Umbilical cord (tissue), 1 donor: ENCODE measurements at regions not wholly inside any gene's neighbourhood (a gene's known extent, or its start where the extent isn't known, plus 50 kb on each side); places are given as distances from the start of the nearest gene placed in this dataset.
A peak's percentile ranks its signal among the peaks of the same experiment; 100 is the strongest.

ENCODE experiments used
- DNase-seq: peaks from one replicate; pipeline ENCODE4 v3.0.0-alpha.2; 2015; ENCODE audit warnings: low spot score

DNA sequence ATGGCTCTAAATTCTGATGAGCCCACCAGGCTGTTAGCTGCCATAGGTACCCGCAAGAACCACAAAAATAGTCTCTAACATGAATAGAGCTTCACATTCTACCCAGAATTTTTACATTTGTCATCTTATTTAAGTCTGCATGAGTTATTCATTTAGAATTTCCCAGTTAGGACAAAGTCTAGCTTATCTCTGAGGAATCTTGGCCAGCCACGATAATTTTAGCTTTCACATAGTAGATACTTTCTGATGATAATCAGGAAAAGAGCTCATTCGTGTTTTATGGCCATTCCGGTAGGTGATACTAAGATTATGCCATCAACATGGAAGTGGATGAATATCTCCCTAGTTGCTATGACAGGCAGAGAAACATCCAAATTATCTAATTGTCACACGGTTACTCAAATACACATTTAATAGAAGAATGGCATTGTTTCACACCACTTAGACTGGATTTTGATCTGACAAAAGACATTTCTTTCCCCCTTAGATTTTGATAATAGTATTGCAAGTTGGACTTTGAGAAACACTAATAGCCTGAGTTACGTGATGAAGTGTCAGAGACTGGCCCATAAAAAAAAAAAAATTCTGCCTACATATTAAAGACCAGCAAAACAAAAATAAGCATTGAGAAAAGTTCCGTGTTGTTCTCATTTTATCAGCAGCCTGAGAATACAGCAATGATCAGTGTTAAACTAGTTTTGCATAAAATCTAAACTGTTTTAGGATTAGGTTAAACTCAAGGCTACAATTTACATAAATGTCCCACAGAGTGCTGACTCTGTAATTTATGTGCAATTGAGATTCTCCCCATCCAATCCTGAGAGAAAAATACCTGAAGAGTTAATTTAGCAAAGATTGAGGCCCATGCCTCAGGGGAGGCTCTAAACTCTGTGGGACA lies 397.5 kb upstream of the ARID1B start:
- peak; percentile 35 for DNase-seq

DNA sequence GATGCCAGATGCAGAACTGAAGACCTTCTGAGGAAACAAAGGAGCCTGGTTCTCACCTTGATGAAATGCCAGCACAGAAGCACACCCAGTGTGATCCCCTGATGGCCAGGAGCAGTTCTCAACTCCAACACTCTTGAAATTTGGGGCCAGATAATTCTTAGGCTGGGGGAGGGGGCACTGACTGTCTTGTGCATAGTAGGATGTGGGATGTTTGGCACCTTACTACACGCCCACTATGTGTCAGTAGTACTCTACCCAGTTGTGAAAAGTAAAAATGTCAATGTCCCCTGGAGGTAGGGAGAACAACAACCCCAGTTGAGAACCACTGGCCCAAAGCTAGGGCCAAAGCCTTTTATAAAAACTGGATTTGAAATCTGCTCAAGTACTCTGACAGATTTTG lies 398.3 kb upstream of the ARID1B start:
- no peak for DNase-seq

DNA sequence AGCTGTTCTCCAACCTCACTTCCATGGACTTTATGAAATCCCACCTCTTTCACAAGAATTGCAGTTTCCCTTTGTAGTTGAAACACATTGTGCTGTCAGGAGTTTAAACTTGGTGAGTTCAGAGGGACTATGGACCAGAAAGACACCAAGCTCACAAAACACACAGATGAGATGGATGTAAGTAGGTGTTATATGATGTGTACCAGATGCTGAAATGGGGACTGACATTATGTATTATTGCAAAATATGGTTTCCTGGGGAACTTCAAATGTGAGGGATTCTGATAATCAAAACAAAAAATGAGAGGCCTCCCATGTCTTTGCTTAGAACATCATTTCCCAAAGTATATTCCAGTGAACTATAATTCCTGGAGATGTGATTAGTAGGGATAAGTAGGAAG lies 401.1 kb upstream of the ARID1B start:
- DNase-seq = peak; percentile 88

DNA sequence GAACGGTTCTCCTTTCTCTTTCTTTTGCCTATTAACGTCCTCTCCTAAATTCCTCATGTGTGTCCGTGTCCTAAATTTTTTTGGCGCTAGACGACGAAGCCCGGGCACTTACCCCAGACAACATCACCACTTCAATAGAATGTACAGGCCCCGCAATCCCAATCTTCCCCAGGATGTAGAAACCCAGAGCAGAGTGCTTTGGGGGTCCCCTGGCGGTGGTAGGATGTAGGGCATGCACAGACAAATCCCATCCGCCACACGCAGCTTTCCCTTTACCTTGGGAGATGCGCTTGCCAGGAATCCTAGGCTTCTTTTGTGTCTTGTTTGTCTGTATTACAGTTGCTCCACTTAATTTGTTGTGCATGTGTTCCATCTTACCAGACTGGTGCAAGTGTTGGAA lies 417.3 kb upstream of the ARID1B start:
- DNase-seq = no peak

DNA sequence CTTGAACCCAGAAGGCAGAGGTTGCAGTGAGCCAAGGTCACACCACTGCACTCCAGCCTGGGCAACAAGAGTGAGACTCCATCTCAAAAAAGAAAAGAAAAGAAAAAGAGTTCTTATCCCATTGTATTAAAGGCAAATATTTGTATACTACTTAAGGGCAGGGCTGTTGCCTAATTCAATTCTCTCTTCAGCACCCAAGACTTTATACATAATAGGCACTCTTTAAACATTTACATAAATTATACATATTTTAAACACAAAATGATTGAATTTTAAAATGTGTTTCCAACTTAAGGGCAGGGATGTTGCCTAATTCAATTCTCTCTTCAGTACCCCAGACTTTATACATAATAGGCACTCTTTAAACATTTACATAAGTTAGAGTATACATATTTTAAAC lies 424.3 kb upstream of the ARID1B start:
- DNase-seq = no peak

DNA sequence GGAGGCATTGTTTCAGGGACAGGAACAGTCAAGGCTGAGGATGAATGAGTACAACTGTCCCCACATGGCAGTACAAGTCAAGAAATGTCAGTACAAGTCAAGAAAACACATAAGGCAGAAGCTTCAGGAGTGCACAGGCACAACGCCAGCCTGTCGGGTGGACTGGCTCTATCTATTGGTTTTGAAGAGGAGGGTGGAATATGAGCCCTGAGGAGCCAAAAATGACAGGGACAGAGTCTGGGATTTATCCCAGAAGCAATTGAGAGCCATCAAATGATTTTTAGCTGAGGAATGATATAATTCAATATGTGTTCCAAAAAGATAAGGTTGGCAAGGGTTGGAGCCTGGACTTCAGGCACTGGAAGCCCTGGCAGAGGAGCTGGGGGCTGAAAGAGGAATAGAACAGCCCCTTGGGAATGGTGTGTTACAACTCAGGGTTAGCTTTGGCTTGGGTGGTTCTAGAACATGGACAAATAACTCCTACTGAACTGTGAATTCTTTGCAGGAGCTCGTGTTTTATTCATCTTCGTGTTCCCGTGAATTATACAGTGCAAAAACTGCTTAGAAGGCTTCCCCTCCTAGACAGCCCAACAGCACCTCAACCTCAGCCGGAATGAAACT lies 425.7 kb upstream of the ARID1B start:
- DNase-seq = no peak

DNA sequence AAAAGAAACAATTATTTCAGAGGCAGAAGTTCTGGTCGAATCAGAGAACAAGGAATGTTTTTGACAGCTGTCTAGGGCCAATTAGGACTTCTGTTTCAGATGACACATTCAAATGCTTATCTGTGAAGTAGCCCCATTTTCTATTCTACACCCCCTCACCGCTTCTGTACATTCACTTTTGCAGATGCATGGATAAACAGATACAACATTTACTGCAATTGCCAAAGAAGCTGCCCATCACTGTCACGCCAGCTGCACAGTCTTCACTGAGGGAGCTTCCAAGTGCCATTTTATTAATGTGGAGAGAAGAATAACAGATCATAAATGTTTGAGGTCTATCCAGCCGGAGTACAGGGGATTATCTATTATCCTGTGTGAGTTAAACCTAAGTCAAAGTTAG lies 426.8 kb upstream of the ARID1B start:
- peak; percentile 75 for DNase-seq

DNA sequence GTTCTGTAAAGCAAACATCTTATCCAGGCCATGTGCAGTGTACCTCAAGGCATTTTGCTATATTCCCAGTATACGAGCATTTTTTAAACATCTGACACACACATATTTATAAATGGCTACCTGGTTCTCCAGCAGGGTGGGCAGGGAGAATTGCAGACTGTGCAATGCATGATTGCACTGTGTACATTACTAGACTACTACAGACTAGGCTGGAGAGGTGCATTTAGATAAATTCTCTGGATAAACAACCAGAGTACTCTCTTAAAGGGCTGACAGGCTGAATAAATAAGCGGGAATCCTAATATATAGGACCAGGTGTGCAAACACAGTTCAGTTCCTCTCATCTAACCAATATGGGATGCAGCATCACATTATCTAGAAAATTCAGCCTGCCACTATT lies 428.3 kb upstream of the ARID1B start:
- no peak for DNase-seq

DNA sequence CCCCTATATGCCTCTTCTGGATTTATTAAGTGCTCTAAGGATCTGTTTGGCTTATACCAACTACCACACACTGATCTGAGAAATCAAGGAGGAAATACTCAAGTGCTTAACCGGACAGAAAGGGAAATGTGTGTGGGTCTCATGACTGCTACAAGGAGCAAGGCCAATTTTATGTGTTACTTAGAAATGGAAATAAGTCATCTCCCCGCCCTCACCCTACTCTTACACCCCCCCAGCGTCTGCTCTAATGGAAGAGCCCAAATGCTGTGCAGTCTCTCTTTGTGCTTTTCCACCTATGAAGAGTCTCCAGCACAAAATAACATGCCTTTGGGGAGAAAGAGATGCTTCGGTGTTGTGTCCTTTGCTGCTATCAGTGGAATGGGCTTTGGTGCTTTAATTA lies 428.8 kb upstream of the ARID1B start:
- DNase-seq = peak; percentile 11

DNA sequence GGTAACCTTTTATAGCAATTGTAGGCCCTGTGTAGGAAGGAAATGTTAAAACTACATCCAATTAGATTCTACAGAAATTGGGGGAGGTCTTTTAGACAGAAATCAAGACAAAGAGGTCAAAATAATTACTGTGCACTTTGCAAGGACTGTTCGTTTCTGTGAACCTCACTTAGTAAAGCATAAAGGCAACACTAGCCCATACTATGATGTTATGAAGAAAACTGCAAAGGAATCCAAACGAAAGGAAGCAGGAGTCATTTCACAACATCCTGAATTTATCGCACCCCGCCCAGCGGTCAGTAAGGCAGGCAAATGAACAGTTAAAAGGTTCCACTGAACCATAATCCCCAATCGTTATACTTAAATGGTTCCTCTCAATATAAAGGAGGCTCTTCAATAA lies 429.5 kb upstream of the ARID1B start:
- peak; percentile 9 for DNase-seq

DNA sequence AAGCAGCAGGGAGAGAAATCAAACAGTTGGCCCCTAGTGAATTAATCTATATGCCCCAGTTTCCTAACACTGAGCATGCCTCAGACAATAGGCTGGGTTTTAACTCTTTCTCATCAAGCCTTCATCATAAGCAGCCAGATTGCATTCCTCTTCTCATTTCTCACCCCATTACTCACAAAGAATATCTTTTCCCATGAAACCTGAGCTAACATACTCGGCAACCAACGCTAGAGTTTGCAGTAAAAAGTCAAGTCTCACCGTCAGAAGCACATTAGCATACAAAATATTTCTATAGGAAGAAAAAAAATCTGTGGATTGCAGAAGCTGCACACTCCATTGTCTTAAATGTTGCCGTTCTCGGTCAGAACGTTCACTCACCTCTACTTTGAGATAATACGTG lies 429.9 kb upstream of the ARID1B start:
- peak; percentile 28 for DNase-seq

DNA sequence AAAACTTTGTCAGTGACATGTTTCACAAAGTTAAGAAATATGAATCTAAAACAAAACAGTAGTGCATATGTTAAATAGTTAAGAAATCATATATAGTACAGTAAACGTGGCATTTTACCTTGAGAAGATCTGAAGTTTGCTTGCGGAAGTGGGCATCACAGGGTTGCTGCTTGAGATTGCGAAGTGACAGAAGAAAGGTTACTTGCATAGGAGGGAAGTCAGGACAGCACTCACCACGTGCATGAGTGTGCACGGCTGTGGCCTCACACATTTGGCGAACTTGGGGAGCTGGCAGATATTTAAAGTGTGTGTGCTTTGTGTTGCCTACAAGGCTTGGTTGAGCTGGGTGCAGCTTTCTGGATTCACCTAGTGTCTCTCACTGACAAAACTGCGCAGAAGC lies 431.5 kb upstream of the ARID1B start:
- no peak for DNase-seq

DNA sequence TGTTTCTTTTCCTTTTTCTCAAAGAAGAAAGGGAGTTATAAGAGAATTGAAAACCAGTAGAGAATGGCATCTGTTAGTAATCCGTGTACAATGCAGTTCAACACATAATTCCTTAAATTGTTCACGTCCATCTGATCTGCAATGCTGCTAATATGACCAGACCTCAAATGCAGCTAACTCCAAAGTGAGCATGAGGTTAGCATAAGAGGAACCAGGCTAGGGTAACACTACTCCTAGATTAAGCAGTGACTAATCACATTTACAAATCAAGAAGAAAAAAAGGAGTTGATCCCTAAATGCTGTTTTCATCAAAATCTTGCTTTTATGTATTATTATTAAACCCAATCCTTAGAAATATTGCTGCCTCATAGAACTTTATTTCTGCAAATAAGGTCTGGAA lies 432.7 kb upstream of the ARID1B start:
- DNase-seq = no peak

DNA sequence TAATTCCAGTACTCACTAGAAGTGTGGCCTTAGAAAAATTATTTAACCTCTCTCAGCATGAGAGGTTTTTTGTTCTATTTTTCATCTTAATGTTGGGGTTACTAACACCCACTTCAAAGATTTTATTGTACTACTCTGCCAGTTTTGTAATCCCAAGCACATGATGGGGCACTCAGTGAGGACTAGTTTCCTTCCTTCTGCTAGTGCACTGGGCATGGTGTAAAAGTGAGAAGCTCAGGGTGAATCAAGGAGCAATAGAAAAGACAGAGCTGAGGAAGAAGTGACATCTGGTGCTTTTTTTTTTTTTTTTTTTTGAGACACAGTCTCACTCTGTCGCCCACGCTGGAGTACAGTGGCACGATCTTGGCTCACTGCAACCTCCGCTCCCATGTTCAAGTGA lies 439.4 kb upstream of the ARID1B start:
- DNase-seq = no peak

DNA sequence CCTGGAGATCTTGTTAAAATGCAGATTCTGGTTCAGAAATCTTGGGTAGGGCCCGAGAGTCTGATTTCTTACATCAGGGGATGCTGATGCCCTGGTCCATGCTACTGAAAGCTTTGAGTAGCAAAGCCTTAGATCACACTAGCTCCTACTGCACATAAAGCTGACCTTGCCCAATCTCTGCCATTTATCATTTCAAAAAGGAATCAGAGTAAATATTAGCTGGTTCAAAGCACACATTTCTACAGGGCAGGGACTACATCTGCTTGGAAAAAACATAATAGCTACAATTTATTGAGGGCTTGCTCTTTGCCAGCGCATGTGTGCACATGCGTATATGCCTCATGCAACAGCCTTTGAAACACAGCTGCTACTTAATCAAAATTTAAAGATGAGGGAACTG lies 440.4 kb upstream of the ARID1B start:
- DNase-seq = peak; percentile 23

DNA sequence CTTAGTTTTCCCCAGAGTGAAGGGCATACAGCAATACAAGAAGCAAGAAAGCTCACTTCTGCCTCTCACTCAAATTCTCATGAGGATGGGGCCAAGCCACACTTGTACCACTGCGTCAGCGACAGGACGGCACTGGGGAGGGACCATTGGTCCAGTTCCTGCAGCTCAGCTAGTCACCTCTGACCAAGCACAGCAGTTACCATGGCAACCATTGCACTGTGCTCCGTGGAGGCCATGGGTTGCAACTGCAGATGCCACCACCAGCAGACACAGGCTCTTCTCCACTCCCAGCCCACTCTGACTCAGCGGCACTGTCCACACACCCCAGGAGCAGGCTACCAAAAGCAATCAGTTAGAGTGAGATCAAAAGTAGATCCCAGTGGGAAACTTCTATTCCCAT lies 441.1 kb upstream of the ARID1B start:
- no peak for DNase-seq

DNA sequence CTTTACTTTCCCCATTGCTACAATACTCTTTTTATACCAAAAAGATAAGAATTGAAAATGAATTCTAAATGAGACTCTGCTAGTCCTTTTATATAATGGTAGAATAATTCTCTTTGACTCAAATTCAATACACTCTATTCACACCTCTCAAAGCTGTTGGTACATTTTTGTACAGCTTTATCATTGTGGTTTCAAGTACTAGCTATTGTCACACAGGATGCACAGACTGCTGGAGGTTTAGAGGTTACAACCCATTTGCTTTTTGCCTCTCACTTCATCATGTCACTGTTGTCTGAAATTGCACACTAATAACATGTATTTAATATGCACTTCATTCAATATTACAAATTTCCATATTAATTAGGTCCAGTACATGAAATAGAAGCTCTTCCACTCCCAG lies 442.2 kb upstream of the ARID1B start:
- no peak for DNase-seq

DNA sequence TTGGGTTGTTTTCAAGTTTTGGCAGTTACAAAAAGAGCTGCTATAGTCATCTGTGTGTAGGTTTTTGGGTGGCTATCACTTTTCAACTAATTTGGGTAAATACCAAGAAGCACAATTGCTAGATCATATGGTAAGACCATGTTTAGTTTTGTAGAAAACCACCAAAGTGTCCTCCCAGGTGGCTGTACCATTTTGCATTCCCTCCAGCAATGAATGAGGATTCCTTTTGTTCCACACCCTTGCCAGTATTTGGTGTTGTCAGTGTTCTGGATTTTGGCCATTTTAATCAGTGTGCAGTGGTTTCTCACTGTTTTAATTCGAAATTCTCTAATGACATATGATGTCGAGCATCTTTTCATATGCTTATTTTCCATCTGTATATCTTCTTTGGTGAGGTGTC lies 457.5 kb upstream of the ARID1B start:
- DNase-seq = no peak

DNA sequence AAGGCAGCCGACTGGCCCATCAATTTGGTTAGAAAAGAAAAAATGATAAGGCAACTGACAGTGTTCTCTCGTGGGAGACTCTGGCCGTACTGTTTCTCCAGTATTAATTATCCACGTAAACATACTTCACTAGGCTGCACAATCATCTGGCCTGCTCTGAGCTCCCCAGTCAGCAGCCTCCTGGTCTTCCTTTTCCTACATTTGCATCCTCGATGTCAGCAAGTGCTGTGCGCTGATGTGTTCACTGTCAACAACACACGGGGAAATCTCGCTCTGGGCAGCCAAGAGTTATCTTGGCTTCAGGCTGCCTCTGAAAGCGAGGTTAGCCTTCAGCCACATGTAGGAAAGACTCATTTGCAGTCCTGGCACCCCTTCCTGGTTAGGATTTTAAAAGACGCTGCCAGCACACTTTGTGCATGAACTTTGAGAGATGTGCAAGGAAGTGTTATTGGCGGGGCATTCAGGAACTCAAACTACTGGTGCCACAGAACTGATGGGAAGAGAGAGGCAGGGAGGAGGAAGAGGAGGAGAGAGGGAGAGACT lies 460.5 kb upstream of the ARID1B start:
- DNase-seq = no peak

DNA sequence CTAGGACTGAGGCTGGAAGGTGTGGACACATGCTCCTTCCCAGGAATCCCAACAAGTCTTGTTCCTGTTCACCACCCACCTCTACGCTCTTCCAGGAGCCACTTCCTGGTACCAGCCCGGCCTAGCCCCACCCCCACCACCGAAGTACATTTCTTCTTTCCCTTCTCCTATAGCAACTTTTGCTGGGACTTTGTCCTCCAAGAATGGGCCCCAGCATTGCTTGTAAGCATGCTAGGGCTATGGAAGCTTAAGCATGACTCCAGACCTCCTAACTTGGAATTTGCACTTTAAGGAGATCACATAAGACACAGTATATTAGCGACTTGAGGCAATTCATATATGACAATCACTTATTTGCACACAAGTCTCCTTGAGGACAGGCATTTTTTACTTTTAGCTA lies 462.0 kb upstream of the ARID1B start:
- no peak for DNase-seq

DNA sequence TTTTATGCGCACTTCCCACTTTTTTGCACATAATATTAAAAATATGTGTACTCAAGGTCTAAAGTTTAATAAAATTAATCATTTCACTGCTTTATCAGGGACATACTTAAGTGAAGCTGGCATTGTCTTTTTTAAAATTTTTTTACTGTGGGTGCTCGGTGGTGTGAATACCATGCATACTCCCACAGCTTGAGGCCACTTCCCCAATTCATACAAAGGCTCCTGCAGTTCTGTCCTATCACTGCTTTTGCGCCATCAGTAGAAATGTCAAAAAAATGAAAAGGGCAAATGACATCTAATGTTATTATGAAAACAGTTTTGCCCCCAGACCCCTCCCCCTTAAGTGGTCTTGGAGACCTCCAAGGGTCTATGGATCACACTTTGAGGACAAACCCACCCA lies 464.1 kb upstream of the ARID1B start:
- DNase-seq = no peak

DNA sequence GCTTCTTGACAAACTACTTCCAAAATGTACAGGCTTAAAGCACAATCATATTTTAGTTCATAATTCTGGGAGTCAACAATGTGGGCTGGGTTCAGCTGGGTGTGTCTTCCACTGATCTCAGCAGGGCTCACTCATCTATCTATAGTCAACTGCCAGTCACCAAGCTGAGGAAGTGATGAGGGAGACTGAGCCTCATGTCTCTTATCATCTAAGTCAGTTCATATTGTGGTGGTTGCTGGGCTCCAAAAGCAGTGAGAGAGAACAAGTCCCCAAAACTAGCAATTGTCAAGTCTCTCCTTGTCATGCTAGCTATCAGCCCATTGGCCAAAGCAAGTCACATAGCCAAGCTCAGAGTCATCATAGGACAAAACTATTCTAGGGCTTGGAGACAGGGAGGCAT lies 465.9 kb upstream of the ARID1B start:
- DNase-seq = no peak

DNA sequence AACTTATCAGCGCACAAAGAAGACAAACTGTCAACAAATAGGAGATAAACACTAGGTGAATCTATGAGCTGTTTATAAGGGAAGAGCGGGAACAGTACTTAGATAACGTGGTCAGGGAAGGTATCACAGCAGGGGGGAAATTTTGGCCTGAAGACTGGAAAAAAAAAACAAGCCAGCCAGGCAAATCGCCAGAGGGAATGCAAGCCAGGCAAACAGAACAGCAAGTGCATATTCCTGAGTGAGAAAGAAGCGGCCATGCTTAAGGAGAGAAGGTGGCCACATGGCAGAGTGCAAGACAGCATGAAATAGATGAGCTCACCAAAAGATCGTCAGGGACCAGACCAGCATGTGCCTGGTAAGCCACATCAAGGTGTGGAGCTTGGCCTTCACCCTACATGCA lies 466.5 kb upstream of the ARID1B start:
- no peak for DNase-seq
